GM19035 (cell line): ENCODE measurements at regions not wholly inside any gene's neighbourhood (a gene's known extent, or its start where the extent isn't known, plus 50 kb on each side); places are given as distances from the start of the nearest gene placed in this dataset.
A peak's percentile ranks its signal among the peaks of the same experiment; 100 is the strongest.
"Not testable (repeated sequence)": the region's sequence is repeated elsewhere in the genome, so short reads cannot be mapped to it uniquely, and the experiment has no call there.

Source experiments
- ATAC-seq: cut with Tn5 transposase; IDR thresholded peaks from one replicate; pipeline ENCODE4 v1.9.1; 2021; ENCODE audit not compliant: unreplicated experiment

GRCh38 chr3:191813245-191813644 lies 352.3 kb downstream of the PYDC2 start:
- ATAC-seq = no peak

GRCh38 chr3:191848818-191849217 lies 387.9 kb downstream of the PYDC2 start:
- no peak for ATAC-seq

- no peak for ATAC-seq
Measured at GRCh38 chr3:191859531-191859930, 398.6 kb downstream of the PYDC2 start.

GRCh38 chr3:191869738-191870415 lies 408.9 kb downstream of the PYDC2 start:
- ATAC-seq = no peak

GRCh38 chr3:191873736-191874135 lies 412.8 kb downstream of the PYDC2 start:
- no peak for ATAC-seq

GRCh38 chr3:191882289-191882688 lies 421.3 kb downstream of the PYDC2 start:
- ATAC-seq = no peak

GRCh38 chr3:191884132-191884531 lies 423.2 kb downstream of the PYDC2 start:
- no peak for ATAC-seq

GRCh38 chr3:191889106-191889505 lies 428.1 kb downstream of the PYDC2 start:
- ATAC-seq = no peak

- ATAC-seq = no peak
Measured at GRCh38 chr3:191889756-191890155, 428.8 kb downstream of the PYDC2 start.

- ATAC-seq = no peak
Measured at GRCh38 chr3:191894406-191894805, 433.4 kb downstream of the PYDC2 start.

GRCh38 chr3:191901741-191902140 lies 440.8 kb downstream of the PYDC2 start:
- no peak for ATAC-seq

- ATAC-seq = no peak
Measured at GRCh38 chr3:191912616-191913204, 451.7 kb downstream of the PYDC2 start.

GRCh38 chr3:191915712-191916111 lies 454.7 kb downstream of the PYDC2 start:
- no peak for ATAC-seq

- no peak for ATAC-seq
Measured at GRCh38 chr3:191919491-191920026, 458.6 kb downstream of the PYDC2 start.

- ATAC-seq = no peak
Measured at GRCh38 chr3:191922570-191922969, 461.6 kb downstream of the PYDC2 start.

- not testable (repeated sequence) for ATAC-seq
Measured at GRCh38 chr3:191927183-191927817, 466.3 kb downstream of the PYDC2 start.

GRCh38 chr3:191927998-191928397 lies 467.0 kb downstream of the PYDC2 start:
- ATAC-seq = not testable (repeated sequence)

GRCh38 chr3:191944835-191945234 lies 483.9 kb downstream of the PYDC2 start:
- ATAC-seq = no peak

- no peak for ATAC-seq
Measured at GRCh38 chr3:191952186-191952585, 491.2 kb downstream of the PYDC2 start.

- no peak for ATAC-seq
Measured at GRCh38 chr3:191952609-191953008, 491.6 kb downstream of the PYDC2 start.

GRCh38 chr3:191958980-191959671 lies 498.2 kb downstream of the PYDC2 start:
- ATAC-seq = peak; percentile 67
